GM19468 (cell line): ENCODE measurements at regions not wholly inside any gene's neighbourhood (a gene's known extent, or its start where the extent isn't known, plus 50 kb on each side); places are given as distances from the start of the nearest gene placed in this dataset.

Experiments
- ATAC-seq: cut with Tn5 transposase; IDR thresholded peaks from one replicate; pipeline ENCODE4 v1.9.1; 2021; ENCODE audit warnings: mild to moderate bottlenecking, moderate library complexity, moderate number of reproducible peaks; ENCODE audit not compliant: unreplicated experiment; ENCODE audit errors: extremely low read depth

DNA sequence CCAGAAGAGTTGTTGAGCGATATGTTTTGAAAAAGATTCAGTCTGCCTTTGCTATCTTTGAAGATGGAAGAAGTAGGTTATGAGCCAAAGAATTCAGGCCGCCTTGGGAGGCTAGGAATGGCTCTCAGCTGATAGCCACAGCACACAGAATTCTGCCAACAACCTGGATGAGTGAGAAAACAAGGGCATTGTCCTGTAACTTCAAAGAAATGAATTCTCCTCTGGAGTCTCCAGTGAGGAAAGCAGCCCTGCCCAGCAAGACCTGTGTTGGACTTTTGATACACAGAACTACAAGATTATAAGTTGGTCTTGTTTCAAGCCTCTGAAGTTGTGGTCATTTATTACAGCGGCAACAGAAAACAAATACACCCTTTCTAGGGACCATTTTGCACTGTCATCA is 509.9 kb upstream of the ZNF608 start:
- no peak for ATAC-seq

DNA sequence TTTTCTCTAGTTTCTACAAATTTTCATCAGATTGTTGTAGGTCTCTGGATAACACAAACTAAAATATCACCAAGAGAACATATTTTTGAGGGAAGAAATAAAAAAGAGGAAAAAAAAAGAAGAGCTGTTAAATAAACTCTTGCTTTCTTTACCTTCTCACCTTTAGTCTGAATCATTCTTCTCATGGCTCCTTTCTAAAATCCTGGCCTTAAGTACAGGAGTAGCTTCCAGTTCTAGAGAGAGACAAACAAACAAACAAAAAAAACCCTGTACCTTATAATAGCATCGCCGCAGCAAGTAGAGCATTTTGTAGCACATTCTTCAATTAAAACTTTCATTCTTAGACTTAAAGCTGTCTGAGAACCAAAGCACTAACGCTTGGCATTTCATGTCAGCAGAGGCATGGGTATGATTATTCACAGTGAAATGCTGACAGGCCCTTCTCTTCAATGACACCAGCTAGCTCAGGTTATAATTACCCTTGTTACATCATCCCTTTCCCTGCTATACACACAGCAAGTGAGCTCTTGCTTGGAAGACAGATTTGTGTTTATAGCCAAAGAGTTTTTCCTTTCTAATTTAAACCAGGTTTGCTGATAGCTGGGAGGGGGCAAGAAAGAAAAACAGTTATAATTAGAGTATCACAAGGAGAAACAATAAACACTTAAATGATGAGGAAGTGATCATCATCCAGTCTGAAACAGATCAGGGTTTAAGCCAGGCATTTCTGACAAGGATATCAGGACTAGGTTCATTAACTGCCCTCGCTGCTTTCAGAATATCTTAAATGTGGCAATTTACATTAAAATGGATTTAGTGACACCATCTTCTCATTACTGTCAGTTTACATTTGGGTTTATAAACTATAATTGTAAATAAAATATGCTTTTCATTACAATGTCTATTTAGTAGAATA is 510.9 kb upstream of the ZNF608 start:
- ATAC-seq, result no peak

DNA sequence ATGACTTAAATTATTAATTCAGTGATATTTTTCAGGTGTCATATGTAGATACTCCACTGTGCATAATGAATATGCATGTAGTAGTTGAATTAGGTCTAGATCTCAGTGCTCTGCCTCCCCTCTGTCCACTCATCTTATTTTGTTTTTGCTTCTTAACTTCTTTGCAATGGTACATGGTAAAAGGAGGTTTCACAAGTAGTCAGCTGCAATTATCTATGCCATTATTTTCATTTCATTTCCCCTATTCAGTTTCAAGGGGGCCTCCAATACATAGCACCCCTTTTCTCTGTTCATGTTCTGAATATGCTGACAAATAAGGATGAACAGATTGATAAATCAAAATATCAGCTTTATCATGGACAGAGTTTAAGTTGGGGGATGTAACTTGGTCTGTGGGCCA is 511.6 kb upstream of the ZNF608 start:
- ATAC-seq, result no peak

DNA sequence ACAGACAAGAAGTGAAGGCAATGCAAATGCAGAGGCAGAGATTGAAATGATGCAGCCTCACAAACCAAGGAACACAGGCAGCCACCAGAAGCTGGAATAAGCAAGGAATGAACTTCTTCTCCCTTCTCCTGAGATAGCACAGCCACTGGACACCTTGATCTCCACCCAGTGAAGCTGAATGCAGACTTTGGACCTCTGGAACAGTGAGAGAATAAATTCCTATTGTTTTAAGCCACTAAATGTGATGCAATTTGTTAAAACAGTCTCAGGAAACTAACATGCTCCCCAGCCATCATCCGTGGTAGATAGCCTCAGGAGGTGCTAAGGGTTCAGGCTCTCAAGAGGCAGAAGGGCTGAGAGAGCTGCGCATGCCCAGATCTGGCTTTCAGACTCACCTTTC is 512.2 kb upstream of the ZNF608 start:
- no peak for ATAC-seq

DNA sequence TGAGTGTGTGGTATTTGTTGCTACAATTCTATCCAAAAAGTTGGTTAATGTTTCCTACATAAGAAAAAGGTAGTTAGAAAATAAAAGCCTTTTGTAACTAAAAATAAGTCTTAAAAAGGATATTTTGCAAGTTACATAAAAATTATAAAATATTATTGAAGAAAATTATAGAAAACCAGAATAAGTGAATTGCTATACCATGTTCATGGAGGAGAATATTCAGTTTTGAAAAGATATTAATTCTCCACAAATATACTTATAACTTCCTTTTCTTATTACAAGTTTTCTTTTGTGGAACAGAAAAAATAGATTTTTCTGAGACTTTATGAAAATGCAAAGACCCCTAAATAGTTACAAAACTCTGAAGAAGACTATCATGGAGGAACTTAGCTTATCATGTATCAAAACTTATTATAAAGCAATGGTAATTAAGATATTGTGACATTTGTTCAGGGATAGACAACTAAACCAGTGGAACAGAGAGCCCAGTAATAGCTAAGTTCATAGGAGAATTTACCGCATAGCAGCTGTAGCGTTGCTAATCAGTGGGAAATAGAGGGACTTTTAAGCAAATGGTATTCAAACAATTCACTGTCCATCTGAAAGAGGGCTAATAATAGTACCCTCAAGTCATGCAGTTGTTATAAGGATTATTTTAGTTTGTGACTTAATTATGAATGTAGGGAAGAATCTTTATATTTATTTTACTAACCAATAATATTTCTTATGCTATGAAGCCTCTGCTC is 515.2 kb upstream of the ZNF608 start:
- no peak for ATAC-seq

DNA sequence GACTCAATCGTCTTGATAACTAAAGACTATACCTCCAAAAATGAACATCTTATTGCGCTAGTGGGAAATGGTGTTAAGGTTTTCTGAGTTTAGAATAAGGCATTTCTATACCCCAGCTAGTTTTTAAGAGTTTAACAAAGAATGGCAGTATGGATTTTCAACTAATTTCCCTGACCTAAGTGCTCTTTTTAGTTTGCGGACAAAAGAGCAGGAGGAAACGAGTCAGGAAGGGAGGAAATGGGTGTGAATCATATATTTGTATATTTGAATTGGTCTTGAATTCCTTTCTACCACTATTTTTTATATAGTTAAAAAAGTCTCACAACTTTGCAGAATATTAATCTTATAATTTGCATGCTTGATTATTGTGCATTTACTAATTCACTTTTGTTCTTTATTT is 516.3 kb upstream of the ZNF608 start:
- ATAC-seq, result no peak

DNA sequence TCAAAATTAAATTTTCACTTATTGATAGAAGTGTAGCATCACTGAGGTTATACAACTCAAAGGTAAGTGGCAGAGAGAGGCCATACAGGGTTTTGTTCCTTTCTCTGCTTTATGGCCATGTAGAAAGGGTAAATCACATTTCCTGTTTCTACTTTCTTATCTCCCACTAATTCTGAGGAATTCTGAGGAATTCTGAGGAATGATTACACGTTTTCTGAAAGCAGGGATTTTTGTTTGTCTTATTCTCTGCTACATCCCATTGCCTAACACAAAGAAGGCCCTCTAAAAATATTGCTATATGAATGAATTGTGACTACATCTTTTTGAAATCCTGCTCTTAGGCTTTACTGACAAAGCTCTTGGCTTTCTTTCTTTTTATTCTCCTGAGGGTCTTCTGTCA is 516.9 kb upstream of the ZNF608 start:
- ATAC-seq, result no peak

DNA sequence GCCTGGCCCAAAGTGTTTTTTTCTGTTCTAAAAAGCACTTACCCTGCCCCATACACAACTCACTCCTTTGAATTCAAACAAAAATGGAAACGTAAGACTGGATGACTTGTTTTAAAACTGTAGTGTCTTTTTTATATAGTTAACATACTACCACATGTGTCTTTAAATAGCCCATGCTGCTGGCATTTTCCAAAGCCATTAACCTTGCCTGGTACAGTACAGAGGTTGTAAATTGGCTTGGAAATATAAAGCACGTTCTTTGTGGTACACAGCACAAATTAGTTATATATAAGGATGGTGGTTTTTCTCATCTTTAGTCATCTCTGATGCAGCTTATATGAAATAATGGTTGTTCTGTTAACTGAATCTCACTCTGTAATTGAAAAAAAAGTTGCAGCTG is 519.7 kb upstream of the ZNF608 start:
- ATAC-seq, result no peak

DNA sequence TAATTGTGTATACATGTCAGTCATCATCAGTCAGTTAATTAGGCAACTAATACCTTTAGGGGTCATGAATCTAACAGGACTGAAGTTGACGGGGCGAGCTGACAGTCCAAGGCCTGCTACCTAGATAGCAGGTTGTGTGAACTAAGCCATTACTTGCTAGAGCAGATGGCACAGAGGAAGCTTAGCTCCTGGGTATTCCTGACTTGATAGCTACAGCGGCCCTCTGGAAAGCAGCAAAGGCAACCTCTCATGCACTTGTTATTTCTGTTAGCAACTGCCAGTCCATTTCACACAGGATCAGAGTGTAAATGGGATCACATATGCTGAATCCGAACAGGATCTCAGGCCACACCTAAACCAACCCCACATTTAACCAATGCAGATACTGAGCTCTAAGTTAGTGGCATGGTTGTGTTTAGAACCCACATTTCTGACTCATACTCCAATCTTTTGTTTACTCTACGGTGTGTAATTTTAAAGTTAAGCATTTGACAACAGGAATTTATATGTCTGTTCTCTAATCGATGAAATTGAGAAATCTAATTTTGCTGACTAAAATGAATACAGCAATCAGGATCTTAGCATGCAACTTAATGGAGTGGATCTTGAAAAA is 521.3 kb upstream of the ZNF608 start:
- ATAC-seq, result no peak

DNA sequence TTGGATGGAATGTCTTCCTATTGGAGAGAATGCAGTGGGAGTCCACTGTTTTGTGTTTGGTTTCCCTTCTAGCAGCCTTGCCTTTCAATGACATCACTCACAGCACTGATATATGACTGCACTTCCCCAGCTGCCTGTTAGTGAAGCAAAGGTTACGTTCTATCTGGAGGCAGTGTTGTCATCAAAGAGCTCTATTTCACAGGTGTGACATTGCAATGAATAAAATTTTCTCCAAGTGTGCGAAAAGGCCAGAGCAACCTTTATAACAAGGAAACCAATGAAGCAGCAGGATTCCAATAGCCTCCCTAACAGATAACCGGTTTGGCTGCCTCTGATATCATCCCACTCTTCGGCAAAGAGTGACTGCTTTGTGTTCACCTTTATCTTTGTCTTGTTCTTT is 523.5 kb upstream of the ZNF608 start:
- no peak for ATAC-seq

DNA sequence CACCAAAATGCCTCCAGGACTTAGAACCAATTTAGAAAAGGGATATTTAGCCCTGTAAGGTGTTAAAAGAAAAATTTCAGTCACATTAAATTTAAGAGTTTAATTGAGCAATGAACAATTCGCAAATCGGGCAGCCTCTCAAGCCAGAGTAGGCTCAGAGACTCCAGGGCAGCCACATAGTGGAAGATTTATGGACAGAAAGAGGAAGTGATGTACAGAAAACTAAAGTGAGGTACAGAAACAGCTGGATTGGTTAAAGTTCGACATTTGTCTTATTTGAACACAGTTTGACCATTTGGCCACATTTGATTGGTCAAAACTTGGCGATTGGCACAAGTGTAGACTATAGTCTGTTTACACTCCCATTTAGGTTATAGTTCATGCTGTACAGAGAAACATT is 525.9 kb upstream of the ZNF608 start:
- ATAC-seq, result no peak

DNA sequence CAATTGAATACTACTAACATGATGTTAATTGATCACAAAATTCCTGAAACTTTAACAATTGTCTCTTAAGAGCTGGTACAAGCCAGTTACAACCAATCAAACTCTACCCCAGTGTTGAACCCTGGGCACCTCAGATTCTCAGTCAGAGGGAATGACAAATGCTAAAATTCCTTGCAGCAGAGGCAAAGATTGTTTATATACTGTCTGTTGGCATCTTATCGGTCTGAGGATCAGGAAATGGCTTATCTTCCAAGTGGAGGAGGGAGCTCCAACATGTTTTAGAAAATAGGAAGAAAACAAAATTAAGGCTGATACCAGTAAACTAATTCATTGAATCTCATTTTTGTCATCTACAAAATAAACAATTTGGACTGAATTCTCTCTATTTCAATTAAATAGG is 527.8 kb upstream of the ZNF608 start:
- no peak for ATAC-seq

DNA sequence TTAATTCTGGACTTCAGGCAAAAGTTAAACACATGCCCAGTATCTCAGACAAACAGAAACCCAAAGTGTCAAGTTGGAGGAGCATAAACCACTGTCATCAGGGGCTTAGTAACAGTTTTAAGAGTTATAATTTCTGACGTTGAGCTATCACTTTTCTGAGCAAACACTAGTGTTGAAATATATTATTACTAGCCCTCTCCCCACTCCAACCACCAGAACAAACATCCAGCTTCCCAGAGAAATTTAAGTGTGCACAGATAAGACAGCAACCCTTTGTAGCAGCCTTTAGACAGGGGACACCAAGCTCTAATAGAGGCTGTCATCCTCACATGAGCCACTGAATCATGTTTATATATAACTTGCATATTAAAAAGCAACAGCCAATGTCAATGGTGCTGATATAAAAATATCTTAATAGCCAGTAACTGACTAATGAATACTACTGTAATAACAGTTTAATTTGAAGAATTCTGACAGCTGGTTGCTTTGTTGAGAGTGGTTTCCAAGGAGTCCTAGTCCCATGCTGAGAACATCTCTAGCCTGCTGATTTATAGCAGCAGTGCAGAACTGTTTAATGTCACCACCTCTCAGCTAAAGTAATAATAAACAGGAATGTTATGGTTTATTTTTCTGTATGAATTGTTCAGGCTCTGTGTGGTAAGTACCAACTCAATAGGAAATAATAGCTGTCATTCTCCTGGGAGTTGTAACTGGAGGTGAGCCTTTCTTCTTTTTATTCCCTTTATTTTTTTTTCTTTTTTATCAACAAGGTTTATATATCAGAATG is 528.7 kb upstream of the ZNF608 start:
- ATAC-seq, result no peak

DNA sequence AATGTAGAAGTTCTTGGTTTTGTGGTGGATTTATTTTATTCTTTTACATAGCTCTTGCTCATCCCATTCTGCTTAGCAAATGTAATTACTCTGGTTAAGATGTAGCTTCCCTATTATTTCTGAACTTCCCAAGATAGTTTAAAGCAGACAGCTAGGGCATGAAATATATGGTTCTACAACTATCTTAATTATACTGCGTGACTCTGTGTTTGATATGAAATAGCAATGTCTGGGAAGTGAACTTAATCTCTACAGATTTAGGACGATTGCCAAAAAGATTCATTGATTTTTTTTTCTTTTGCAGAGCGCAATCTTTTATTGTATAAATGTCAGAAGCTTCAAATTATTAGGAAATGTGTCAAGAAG is 529.3 kb upstream of the ZNF608 start:
- no peak for ATAC-seq

DNA sequence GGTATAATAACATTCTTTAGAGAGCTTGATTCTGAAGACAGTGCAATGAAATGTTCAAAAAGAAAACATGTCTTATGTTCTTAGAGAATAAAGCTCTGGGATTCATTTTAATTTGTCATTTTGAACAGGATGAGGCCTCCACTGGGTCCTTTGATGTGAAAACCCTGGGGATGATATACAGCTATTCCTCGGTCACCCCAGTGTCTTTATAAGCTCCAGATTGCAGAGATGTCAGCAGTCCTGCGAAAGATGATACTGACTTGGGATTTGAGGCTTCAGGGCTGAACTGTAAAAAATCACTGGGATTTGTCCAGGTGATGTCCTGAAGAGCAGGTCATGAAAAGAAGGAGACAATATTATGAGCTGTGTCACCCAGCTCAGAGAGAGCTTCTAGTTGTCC is 529.7 kb upstream of the ZNF608 start:
- ATAC-seq, result no peak

DNA sequence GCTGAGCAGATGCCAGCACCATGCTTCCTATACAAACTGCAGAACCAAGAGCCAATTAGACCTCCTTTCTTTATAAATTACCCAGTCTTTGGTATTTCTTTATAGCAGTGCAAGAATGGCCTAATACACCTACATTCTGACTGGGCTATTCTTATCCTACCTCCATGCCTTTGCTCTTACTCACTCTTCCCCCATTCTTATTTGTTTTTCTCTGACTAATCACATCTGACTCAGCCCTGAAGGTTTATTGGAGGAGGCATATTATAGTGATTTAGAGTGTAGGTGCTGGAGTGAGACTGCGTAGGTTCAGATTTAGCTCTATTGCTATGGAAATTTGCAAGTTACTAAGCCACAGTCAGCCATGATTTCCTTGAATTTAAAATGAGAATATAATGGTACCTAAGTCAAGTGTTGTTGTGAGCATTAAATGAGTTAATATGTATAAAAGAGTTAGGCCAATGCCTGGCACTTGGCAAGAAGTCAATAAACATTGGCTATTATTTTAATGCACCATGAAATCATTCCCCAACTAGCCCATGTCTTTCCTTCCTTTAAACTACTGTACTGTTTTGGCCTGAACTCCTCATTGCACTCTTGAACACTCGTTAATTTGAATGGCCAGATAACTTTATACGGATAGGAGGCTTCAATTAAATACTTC is 531.2 kb upstream of the ZNF608 start:
- no peak for ATAC-seq

DNA sequence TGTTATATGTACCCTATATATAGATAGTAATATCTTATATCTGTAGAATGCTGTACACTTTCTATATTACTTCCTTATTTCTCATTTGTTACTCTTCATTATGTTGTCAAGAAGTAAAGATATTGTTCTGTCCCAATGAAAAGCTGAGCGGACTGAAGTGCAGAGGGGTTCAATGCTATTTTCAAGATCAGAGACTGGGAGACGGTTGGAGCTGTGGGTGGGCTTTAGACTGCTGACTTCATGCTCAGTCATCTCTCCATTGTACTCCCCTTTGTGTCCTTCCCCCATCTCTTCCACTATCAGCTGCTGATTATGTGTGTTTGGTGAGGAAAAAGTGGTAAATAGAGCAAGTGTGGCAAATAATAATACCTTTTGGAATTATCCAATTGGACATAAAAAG is 532.3 kb upstream of the ZNF608 start:
- ATAC-seq, result no peak

DNA sequence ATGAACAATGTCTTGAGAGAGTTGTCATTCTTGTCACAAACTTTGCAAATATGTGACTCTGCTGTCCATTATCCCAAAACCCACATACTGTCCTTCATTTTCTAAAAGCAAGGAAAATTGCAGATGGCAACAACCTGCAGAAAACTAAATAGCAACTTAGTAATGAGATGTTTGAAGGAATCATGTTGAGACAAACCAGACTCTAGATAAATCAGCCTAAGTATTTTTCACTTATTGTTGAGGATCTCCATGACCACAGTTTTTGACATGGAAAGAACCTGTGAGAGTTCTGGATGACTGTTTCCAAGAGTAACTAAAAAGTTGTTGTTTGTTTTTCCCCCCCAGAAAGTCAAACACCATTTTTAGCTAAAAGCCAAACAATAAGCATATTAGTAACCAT is 535.2 kb upstream of the ZNF608 start:
- no peak for ATAC-seq

DNA sequence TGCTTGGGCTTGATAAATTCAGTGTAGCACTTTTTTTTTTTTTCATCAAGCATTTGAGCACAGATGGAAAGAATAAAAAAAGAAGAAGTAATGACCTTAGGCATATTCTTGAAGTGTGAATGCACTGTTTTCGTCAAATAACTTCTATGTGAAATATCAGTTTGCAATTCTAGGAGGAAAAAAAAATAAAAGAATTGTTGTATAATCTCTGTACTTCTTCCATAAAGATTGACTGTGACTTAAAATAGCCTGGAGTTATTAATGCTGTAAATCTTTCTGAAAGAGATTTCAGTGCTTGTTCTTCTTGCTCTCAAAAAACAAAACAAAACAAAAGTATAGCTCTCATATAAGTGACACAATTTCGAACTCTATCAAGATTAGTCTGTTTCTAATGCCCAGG is 536.9 kb upstream of the ZNF608 start:
- ATAC-seq, result no peak

DNA sequence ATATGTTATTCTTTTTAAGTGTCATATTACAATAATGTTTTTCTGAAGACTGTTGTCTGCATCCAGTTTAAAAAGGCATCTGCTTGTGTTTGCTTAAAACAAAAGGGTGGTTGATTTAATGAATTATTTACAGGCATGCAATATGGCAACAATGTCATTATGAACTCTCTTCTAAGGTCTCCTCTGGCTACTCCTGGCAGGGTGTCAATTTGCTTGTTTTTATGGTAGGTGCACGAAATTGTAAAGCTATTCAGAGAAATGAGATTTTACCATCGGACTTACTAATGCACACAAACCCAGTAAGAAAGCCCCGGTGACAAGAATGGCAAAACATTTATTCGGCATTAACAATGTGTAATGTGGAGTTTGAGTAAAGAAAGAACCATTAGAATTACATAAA is 539.8 kb upstream of the ZNF608 start:
- no peak for ATAC-seq
